ENCODE measurements at regions not wholly inside any gene's neighbourhood (a gene's known extent, or its start where the extent isn't known, plus 50 kb on each side); places are given as distances from the start of the nearest gene placed in this dataset.

DNA sequence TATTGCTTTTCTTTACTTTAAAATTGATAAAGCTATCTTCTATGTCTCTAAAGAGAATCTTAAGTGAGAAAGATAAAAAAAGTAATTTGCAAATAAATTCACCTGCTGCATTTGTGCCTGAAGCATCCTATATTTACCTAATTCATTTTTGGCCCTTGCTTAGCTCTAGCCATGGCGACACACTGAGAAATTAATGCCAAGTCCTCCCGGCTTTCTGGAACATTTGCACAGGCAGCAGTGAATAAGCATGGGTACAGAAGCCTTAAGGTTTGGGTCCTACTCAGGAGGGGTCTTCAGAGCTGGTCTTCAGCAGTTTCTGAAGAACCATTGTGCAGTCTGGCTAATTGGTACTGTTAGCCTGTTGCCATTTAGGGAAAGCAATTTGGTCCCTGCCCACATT, 73.9 kb upstream of the ZEB2 start:
- Histone ChIP-seq H3K4me3 (no peak overlapping the region), H3K9me3 (no peaks in the 10 kb centered on the region), H3K36me3 (no peaks in the 10 kb centered on the region), H3K27ac (no peak overlapping the region), H3K27me3 (no peaks in the 10 kb centered on the region), H3K4me1 (peaks cover 0 to 7% (median 0%) of the 10 kb centered on the region in 3 donors)
- ATAC-seq = no peak
- no peak for TF ChIP-seq POLR2A (IDR thresholded peaks at IDR 0.05)
- TF ChIP-seq CTCF (IDR thresholded peaks at IDR 0.05) = no peak
- no peak for TF ChIP-seq EP300 (IDR thresholded peaks at IDR 0.05)
- no peak for TF ChIP-seq POLR2AphosphoS5 (IDR thresholded peaks at IDR 0.05)
- 79 to 83% methylated on average over 2 of the region's 2 CpGs for WGBS, 2 donors (ENCODE audit: low coverage in 1 of 2)

GRCh38 chr2:144592500-144593256, 72.8 kb upstream of the ZEB2 start:
- Histone ChIP-seq H3K27me3 (no peaks in the 10 kb centered on the region), H3K9me3 (no peaks in the 10 kb centered on the region), H3K27ac (no peak overlapping the region), H3K4me1 (peaks cover 0 to 7% (median 0%) of the 10 kb centered on the region in 3 donors), H3K36me3 (no peaks in the 10 kb centered on the region), H3K4me3 (no peak overlapping the region)
- 74 to 75% methylated on average over 8 of the region's 8 CpGs for WGBS, 2 donors (ENCODE audit: low coverage in 1 of 2)
- TF ChIP-seq CTCF (IDR thresholded peaks at IDR 0.05) (no peak), POLR2AphosphoS5 (IDR thresholded peaks at IDR 0.05) (no peak), EP300 (IDR thresholded peaks at IDR 0.05) (no peak), POLR2A (IDR thresholded peaks at IDR 0.05) (no peak)
- ATAC-seq = no peak

GRCh38 chr2:144587306-144587705, 67.4 kb upstream of the ZEB2 start:
- no peak overlapping the region for H3K27ac ChIP-seq
- no peaks in the 10 kb centered on the region for H3K9me3 ChIP-seq
- H3K36me3 ChIP-seq = no peaks in the 10 kb centered on the region
- TF ChIP-seq POLR2AphosphoS5 (IDR thresholded peaks at IDR 0.05) (no peak), CTCF (IDR thresholded peaks at IDR 0.05) (no peak), EP300 (IDR thresholded peaks at IDR 0.05) (no peak), POLR2A (IDR thresholded peaks at IDR 0.05) (no peak)
- H3K4me3 ChIP-seq = no peak overlapping the region
- WGBS, 2 donors (ENCODE audit: low coverage in 1 of 2) = 86 to 92% methylated on average over 1 of the region's 1 CpG
- H3K4me1 ChIP-seq = peaks cover 0 to 10% (median 0%) of the 10 kb centered on the region in 3 donors
- ATAC-seq = no peak
- no peaks in the 10 kb centered on the region for H3K27me3 ChIP-seq

GRCh38 chr2:144586476-144586875, 66.6 kb upstream of the ZEB2 start:
- Histone ChIP-seq H3K36me3 (no peaks in the 10 kb centered on the region), H3K9me3 (no peaks in the 10 kb centered on the region), H3K27me3 (no peaks in the 10 kb centered on the region), H3K4me1 (peaks cover 0 to 17% (median 0%) of the 10 kb centered on the region in 3 donors), H3K27ac (no peak overlapping the region), H3K4me3 (no peak overlapping the region)
- WGBS, 2 donors (ENCODE audit: low coverage in 1 of 2) = 85 to 92% methylated on average over 2 of the region's 2 CpGs
- TF ChIP-seq POLR2A (IDR thresholded peaks at IDR 0.05) = no peak
- no peak for TF ChIP-seq EP300 (IDR thresholded peaks at IDR 0.05)
- no peak for TF ChIP-seq CTCF (IDR thresholded peaks at IDR 0.05)
- no peak for TF ChIP-seq POLR2AphosphoS5 (IDR thresholded peaks at IDR 0.05)
- no peak for ATAC-seq
